NCI-H187 treated with DMSO at 0.1 percent for 48 hours (cell line): ENCODE measurements at regions not wholly inside any gene's neighbourhood (a gene's known extent, or its start where the extent isn't known, plus 50 kb on each side); places are given as distances from the start of the nearest gene placed in this dataset.
"Not testable (repeated sequence)": the region's sequence is repeated elsewhere in the genome, so short reads cannot be mapped to it uniquely, and the experiment has no call there.

ENCODE experiments used
- DNase-seq: peaks from one replicate; lab custom pipeline; 2025; lab: John Stamatoyannopoulos, UW

DNA sequence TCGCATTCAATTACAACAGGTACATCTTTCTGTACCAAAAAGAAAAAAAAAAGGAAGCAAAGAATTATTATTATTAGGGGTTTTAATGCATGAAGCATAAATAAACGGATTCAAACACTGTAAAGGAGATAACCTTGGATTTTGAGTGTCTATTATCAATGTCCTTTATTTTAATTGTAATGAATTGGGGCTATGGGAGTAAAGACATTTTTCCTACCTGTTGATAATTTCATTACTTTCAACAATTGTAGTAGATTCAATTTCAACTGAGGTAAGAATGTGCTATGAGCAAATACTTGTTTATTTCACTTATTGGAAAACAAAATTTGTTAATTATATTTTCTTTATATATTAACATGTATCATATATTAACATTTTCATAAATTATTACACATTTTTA is 855.6 kb downstream of the KCNJ2 start:
- no peak for DNase-seq

DNA sequence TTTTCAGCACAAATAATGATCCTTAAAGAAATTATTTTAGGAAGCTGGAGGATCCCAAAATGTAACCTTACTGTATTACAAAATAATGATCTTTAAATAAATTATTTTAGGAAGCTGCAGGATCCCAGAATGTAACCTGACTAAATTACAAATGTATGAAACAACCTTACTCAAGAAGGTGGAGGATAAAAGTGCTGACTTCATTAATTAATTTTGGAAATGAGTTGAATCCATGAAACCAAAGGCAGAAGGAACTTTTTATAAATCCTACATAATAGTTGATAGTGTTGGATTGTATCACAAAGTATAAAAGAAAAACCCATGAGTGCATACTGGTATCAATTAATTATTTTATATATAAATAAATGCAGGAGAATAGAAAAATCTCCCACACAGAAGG is 859.9 kb downstream of the KCNJ2 start:
- DNase-seq = no peak

DNA sequence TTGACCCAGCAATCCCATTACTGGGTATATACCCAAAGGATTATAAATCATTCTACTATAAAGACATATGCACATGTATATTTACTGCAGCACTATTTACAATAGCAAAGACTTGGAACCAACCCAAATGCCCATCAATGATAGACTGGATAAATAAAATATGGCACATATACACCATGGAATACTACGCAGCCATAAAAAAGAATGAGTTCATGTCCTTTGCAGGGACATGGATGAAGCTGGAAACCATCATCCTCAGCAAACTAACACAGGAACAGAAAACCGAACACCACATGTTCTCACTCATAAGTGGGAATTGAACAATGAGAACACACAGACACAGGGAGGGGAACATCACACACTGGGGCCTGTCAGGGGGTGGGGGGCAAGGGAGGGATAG is 862.0 kb downstream of the KCNJ2 start:
- not testable (repeated sequence) for DNase-seq

DNA sequence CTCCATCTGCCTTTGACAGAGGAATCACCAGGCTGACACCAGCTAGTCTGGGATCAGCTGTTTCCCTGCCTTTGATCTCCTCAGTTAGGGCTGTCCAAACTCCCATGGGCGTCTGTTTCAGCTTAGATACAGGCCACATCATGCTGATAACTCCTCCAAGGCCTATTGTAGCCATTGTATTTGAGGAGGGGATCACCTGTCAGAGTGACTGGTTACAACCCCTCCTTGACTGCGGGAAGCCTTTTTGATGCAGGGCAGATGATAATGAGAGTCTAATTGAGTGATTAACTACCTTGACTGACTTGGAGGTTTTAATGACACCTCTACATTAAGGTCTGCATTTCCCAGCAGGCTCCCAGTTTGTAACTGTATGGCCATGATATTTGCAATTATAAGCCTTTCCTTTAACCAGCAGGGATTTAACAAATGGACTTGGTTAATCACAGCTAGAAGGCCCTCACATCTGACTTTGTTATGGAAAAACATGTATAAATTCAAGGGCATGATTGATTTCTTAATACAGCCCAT is 863.5 kb downstream of the KCNJ2 start:
- no peak for DNase-seq

DNA sequence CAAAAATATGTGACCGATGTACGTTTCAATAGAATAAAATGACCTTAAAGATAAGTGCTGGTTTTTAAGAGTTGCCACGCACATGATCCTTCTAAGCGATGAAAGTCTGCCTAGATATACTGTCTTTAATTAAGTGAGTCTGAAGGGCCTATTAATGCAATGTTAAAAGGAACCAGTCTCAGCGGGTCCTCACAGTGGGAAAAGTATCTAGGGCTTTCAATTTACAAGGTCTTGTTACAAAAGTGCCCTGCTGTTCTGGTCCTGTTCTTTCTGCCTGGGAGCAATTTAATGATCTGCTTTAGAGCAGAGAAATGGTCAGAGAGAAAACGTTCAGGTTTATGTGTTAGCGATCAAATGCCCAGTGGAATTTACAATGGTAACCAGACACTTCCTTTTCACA is 864.0 kb downstream of the KCNJ2 start:
- DNase-seq = no peak

DNA sequence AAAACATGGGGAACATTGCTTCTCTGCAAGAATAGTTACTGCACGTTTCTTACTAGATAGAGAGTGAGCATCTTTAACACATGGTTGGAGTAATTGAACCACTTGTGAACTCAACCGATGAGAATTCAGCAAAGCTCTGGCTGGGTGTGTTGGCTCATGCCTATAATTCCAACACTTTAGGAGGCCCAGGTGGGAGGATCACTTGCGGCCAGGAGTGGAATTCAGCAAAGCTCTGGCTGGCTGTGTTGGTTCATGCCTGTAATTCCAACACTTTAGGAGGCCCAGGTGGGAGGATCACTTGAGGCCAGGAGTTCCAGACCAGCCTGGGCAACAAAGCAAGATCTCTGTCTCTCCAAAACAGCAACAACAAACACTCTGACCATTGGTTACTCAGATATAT is 865.9 kb downstream of the KCNJ2 start:
- DNase-seq = no peak

DNA sequence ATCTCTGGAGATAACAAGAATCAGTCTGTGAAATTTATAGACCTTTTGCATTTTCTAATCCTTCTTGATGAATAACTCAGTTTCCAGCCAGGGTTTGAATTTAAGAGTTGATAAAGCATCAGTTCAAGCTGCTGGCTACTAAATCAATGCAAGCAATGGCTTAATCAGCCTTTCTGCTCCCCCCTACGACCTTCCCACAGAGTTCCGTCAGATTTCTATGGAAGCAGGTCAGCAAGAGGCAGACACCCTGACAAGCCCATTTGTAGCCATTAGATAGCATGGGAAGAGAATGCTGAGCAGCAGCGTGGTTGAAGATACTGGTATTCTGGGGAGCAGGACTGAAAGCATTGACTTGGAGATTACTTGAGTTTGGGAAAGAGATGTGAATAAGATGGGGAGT is 868.1 kb downstream of the KCNJ2 start:
- no peak for DNase-seq

DNA sequence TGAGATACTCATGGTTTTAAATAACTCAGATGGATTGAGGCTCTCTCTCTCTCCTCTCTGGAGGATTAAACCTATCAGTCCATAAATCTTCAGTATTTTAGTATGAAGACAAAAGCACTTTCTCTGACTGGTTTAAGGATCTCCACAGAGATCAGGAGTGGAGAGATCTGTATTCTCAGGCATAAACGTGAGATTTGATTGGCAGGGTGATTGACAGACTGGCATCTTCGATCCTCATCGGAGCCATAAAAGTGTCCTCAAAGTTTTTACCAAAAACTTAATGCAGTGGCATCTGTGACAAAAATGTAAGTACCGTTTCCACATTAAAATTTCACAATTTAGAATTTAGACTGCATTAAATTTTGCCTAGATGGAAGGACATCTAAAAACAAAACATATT is 870.1 kb downstream of the KCNJ2 start:
- DNase-seq = no peak

DNA sequence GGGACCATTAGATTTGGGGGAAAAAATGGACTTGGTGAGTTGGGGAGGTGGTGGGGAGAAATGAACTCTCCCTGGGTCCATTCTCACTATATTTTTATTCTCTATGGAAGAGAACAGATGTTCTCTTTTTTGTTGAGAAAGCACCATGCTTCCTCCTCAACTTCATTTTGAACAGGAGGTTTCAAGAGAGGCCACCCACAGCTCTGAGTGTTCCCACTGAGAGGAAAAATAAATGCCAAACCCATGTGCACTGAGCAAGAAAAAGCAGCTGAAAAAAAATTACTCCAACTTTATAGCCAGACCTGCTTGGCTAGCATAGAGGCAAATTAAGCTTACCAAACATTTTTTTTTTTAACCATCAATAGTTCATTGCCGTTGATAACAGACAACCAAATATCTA is 883.6 kb downstream of the KCNJ2 start:
- DNase-seq = no peak

DNA sequence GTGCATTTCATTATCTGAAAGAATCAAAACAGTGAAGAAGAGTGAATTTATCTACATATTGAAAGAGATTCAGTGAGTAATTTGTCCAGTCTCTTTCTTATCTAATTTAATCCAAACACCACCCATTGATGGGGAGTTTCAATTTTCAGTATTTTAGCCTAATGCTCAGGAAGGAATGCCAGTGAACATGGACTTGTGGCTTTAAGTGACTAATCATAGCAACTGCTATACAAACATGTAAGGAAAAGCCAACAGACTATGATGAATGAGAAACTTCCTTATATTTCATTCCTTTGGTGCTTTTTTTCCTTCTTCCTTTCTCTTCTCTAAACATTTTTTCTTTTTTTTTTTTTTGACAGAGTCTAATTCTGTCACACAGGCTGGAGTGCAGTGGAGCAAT is 885.8 kb downstream of the KCNJ2 start:
- no peak for DNase-seq

DNA sequence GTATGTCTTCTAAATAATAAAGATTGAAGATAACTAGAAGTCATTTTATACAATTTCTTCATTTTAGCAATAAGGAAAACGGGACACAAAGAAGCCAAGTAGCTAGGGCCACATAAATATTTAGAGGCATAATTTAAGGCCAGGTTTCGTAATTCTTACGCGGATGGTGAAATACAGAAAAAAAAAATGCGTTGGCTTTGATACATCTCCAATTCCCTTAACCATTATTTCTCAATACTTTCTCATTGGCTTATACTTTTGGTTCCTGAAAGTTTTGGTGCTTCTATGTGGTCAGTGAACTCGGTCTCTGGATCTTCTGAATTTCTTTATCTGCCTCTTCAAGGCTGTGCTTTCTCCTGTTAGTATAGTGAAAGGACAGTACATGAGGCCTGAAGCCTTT is 888.1 kb downstream of the KCNJ2 start:
- DNase-seq = no peak

DNA sequence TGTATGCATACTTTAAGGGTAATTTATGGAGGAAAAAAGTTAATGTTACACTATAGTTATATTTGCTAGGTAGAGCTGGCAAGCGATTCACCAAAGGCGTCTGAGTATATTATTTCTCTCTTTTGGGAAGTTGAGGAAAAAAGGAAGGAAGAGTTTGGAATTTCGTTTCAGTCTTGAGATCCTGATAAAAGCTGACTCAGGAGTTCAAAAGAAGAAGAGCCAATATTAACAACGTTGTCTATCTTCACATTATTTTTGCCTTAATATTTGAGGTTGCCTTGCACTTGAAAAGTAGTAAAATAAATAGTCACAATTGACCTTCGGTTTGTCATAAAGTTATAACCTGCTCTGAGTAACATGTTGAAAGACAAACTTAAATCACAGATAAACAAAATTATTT is 888.6 kb downstream of the KCNJ2 start:
- DNase-seq = no peak

DNA sequence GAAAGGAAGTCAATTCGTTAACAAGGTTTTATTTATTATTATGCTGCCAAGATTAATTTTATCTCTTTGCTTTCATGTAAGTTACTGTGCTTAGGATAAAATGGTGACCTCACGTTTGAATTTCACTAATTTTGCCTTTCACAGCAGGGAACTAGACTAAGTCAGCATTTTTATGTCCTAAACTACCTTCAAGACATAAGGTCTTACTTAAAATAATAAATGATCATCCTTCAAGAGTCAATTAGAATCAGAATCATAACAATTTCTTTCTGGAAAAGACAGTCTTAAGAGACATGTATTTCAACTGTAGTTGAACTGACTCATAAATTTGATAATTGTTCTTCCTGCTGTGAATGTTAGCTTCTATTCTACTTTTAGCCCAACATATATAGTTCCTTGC is 893.8 kb downstream of the KCNJ2 start:
- no peak for DNase-seq

DNA sequence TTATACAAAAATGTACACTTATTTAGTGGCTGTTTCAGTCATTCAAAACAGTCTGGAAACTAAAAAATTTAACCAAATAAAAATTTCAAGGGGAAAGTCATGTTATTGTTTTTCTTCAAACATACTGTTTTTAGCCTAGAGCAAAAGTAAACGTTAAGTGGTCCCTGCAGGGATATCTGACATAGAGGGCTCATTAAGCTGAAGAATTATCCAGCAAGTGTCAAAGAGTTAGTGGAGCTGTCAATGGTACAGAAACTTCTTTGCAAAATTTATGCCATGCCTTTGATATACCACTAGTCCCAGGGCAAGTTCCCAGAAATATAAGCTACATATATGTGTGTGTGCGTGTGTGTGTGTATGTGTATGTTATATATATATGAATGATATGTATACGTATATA is 894.2 kb downstream of the KCNJ2 start:
- no peak for DNase-seq

DNA sequence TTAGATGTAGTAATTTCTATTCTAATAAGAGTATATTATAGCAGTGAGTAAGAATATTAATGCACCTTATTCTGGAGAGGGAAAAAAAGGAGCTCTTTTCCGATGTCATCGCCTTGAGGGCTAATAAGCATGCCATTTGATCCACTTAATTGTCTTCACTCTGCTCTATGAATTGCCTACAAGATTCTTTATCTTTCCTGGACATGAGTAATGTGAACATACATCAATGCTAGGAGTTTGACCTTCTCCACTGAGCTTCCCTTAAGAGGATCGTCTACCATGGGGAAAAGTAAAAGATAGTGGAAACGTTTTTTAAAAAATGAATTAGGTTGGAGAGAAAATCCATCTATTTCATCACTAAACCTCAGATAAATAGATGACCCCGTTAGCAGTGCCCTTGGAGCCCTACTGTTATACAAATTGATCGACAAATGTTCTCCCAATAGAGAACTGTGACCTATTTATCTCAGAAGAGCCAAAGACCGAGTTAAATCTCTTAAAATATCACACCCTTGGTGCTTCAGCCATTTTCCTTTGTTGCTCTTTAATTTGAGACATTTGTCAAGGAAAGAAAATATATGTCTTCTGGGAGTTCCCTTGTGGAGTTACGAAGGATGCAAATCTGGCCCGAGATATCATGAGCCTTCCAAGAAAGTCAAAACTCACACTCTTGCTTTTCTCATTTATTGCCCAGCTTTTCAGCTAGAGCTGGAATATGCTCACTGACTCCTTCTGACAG is 898.5 kb downstream of the KCNJ2 start:
- no peak for DNase-seq

DNA sequence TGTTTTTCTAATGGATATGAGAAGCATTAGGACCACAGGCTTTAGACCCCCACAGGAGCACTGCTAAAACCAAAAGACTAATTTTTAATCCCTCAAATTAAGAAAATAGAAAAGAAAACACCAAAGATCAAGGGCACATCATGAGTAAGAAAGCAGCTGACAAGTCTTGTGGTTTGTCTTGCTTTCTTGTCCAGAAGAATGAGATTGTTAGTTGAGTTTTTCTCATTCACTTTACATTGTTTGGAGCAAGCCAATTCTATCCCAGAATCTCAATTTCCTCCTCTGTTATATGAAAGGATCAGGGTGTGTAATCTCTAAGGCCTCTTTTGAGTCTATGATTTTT is 899.0 kb downstream of the KCNJ2 start:
- DNase-seq = no peak

DNA sequence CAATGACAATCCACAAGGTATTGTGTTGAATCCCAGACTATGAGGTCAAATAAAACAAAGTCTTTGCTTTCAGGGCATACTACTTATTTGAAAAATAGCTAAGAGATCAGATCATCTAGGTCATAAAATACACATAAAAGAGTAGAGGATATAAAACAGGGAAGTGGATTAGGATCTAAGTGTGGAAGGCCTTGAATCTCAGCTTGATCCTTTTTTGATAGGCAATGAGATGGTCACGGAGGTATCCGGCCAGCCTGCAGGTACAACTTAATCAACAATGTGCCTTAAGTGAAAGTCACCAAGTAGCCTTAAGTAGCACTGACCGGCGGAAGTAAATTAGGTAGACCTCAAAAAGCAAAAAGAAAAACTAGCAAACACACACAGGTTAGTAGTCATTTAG is 901.7 kb downstream of the KCNJ2 start:
- no peak for DNase-seq

DNA sequence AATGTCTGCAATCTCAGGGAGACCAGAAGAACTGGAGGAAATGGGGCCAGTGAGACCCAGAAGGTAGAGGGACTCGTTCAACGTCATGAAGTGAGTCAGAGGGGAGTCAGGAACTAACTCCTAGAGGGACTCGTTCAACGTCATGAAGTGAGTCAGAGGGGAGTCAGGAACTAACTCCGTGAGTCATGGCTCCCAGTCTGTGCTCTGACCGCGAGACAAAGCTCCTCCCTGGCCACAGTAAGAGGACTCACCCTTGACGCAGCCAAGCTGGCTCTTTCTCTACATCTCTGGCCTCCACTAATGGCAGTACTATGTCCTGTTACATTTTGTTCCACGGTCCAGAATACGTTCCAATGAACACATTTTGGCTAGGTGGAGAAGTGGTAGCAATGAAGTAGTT is 902.5 kb downstream of the KCNJ2 start:
- no peak for DNase-seq

DNA sequence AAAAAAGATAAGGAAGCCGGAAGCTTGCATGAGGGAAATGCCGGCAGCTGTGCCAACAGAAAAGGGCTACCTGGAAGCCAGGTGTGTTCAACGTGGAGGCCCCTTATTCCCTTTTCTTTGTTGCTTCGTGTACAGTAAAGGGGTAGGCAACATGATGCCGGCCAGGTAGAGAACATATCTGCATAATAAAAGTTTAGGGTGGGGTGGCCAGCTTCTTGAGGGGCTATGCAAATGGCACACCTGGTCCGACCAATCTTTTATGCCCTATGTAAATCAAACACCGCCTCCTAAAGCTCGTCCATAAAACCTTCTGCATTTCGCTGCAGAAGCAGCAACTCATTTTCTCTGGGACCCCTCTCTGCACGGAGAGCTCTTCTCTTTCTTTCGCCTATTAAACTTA is 911.6 kb downstream of the KCNJ2 start:
- DNase-seq = no peak

DNA sequence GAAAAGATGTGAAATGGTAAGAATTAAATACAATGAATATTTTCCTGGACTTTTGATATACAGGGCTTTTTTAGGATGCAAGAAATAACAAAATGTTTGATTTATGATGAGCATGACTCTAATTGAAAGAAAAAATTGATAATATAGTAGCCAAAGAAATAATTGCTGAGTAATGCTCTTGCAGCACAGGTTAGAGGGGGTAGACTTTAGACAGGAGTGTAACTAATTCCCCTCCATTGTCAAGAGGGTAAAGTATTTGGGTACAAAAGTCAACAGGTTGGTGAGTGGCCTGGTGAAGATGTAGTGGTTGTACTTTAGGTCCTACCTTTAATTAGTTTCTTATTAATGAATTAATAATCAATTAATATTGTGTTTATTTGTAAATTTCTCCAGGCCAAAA is 912.3 kb downstream of the KCNJ2 start:
- no peak for DNase-seq

DNA sequence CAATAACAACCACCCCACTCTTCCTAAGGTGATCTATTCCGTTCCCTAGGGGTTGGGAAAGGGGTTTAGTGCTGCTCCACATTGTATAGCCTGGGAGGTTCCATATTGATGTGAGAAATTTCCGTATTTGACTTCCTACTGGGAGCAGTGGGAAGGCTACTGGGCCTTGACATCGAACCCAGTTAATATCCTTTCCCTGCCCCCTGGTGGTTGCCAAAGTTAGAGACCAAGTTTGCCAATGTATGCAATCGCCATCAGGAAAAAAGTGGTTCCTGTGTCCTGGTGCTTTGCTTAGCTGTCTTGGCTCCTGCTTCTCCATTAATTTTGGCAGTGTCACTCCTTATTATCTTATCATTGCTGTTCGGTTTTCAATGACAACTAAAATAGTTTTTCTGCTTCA is 914.9 kb downstream of the KCNJ2 start:
- DNase-seq = no peak

DNA sequence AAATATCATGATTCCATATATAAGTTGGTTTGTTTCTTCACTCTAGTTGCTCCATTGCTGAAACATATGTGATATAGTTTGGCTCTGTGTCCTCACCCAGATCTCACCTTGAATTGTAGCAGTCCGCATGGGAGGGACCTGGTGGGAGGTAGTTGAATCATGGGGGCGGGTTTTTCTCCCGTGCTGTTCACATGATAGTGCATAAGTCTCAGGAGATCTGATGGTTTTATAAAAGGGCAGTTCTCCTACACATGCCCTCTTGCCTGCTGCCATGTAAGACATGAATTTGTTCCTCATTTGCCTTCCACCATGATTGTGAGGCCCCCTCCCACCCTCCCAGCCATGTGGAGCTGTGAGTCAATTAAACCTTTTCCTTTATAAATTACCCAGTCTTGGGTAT is 915.5 kb downstream of the KCNJ2 start:
- no peak for DNase-seq

DNA sequence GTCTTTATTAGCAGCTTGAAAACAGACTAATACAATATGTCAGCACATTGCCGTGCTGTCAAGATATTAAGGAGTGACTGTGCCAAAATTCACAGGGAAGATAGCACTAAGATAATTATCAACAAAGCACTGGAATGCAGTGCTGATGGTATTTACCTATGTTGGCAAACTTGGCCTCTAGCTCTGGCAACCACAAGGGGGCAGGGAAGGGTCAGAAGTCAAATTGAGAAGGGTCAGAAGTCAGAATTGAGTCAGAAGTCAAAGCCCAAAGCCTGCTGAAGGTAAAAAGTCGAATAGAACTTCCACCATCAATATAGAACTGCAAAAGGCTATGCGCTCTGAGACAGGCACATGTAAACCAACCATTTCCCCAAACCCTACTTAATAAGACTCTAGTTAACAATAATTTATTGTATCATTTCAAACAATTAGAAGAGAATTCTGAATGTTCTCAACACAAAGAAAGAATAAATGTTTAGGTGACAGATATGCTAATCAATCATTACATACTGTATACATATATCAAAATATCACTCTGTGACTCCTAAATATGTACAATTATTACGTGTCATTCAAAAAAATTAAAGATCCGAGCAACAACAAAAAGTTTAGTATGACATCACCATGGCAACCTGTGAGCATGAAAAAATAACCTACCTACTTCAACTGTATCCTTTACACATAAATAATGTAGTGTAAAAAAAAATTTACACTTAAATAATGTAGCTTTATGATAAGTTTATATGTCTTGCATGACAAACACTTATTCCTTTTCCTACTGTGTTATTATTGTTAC is 916.1 kb downstream of the KCNJ2 start:
- DNase-seq = no peak

DNA sequence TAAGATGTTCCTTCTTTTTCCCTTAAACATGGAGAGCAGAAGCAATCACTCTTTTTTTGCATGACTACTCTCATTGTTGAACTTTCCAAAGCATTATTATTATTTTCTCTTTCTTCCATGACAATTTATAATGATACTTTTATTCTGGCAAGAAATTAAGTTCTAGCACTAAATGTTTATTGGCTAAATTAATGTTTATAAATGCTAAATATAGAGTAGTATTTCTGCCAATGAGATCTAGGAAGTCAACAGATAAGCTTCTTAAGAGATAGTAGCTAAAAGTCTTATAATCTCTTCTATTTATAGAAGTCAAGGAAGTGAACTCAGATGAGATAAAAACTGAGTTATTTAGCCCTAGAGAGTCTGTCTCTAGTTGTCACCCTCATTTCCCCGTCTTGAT is 920.1 kb downstream of the KCNJ2 start:
- no peak for DNase-seq
